Breast epithelium (tissue), 3 donors: ENCODE measurements at regions not wholly inside any gene's neighbourhood (a gene's known extent, or its start where the extent isn't known, plus 50 kb on each side); places are given as distances from the start of the nearest gene placed in this dataset.

Experiments used
- POLR2A ChIP-seq: fragments of 450-650 bp; IDR thresholded peaks from one replicate; pipeline ENCODE4 v1.6.1; 2016; ENCODE audit warnings: antibody characterized with exemption, mild to moderate bottlenecking, moderate library complexity
- POLR2AphosphoS5 ChIP-seq, 3 donors: sonication (generic); formaldehyde crosslinking; IDR thresholded peaks; one replicate each; pipeline ENCODE4 v1.6.1; 2017; ENCODE audit warnings: antibody characterized with exemption in 3 of 3
- TF ChIP-seq, protein P1 (sequence below), 3 donors: fragments of 450-650 bp; IDR thresholded peaks; one replicate each; pipeline ENCODE4 v1.5.1; 2016 to 2017; ENCODE audit warnings: antibody characterized with exemption in 3 of 3, mild to moderate bottlenecking in 3 of 3, moderate library complexity in 3 of 3

- TF ChIP-seq, protein P1, sequence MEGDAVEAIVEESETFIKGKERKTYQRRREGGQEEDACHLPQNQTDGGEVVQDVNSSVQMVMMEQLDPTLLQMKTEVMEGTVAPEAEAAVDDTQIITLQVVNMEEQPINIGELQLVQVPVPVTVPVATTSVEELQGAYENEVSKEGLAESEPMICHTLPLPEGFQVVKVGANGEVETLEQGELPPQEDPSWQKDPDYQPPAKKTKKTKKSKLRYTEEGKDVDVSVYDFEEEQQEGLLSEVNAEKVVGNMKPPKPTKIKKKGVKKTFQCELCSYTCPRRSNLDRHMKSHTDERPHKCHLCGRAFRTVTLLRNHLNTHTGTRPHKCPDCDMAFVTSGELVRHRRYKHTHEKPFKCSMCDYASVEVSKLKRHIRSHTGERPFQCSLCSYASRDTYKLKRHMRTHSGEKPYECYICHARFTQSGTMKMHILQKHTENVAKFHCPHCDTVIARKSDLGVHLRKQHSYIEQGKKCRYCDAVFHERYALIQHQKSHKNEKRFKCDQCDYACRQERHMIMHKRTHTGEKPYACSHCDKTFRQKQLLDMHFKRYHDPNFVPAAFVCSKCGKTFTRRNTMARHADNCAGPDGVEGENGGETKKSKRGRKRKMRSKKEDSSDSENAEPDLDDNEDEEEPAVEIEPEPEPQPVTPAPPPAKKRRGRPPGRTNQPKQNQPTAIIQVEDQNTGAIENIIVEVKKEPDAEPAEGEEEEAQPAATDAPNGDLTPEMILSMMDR (IDR thresholded peaks at IDR 0.05) = no peak
- TF ChIP-seq POLR2AphosphoS5 (IDR thresholded peaks at IDR 0.05) = no peak
- no peak for TF ChIP-seq POLR2A
Measured at GRCh38 chr2:12978066-12978835, 261.5 kb downstream of the TRIB2 start.
